ENCODE measurements at regions not wholly inside any gene's neighbourhood (a gene's known extent, or its start where the extent isn't known, plus 50 kb on each side); places are given as distances from the start of the nearest gene placed in this dataset.

- H3K4me1 ChIP-seq = no peaks in the 10 kb centered on the region
- intact Hi-C loops (cut with DNase I) = no loop called here
- DNase-seq = no peak
- TF ChIP-seq CTCF (IDR thresholded peaks at IDR 0.05) = no peak
- no peaks in the 10 kb centered on the region for H3K27me3 ChIP-seq
- H3K36me3 ChIP-seq = no peaks in the 10 kb centered on the region
- no peak overlapping the region for H3K27ac ChIP-seq
- no peak overlapping the region for H3K4me3 ChIP-seq
- H3K9me3 ChIP-seq = no peaks in the 10 kb centered on the region
- H3K9ac ChIP-seq (ENCODE audit: low read depth in 2 of 2, low read length in 2 of 2) = no peak overlapping the region
These were observed 86.8 kb upstream of the OR13F1 start for GRCh38 chr9:104417296-104417695.

- intact Hi-C loops (cut with DNase I) = no loop called here
- no peaks in the 10 kb centered on the region for H3K36me3 ChIP-seq
- no peaks in the 10 kb centered on the region for H3K4me1 ChIP-seq
- no peak overlapping the region for H3K9ac ChIP-seq (ENCODE audit: low read depth in 2 of 2, low read length in 2 of 2)
- no peak overlapping the region for H3K4me3 ChIP-seq
- no peak overlapping the region for H3K27ac ChIP-seq
- H3K9me3 ChIP-seq = no peaks in the 10 kb centered on the region
- TF ChIP-seq CTCF (IDR thresholded peaks at IDR 0.05) = no peak
- H3K27me3 ChIP-seq = no peaks in the 10 kb centered on the region
- DNase-seq = no peak
These were observed 75.0 kb upstream of the OR13F1 start for GRCh38 chr9:104429031-104429546.

- no peak for DNase-seq
- H3K9ac ChIP-seq (ENCODE audit: low read depth in 2 of 2, low read length in 2 of 2) = no peak overlapping the region
- intact Hi-C loops (cut with DNase I) = no loop called here
These were observed 69.0 kb upstream of the OR13F1 start for GRCh38 chr9:104435059-104435458.

GRCh38 chr9:104448036-104448435 is 56.0 kb upstream of the OR13F1 start:
- no peaks in the 10 kb centered on the region for H3K36me3 ChIP-seq
- no peak for DNase-seq
- H3K4me1 ChIP-seq = no peaks in the 10 kb centered on the region
- no peak overlapping the region for H3K27ac ChIP-seq
- no peak overlapping the region for H3K9ac ChIP-seq (ENCODE audit: low read depth in 2 of 2, low read length in 2 of 2)
- intact Hi-C loops (cut with DNase I) = no loop called here
- H3K27me3 ChIP-seq = no peaks in the 10 kb centered on the region
- no peaks in the 10 kb centered on the region for H3K9me3 ChIP-seq
- H3K4me3 ChIP-seq = no peak overlapping the region
- TF ChIP-seq CTCF (IDR thresholded peaks at IDR 0.05) = no peak

More at GRCh38 chr9:104435059-104435458, 69.0 kb upstream of the OR13F1 start:
- no peaks in the 10 kb centered on the region for H3K36me3 ChIP-seq
- no peak for TF ChIP-seq CTCF (IDR thresholded peaks at IDR 0.05)
- no peak overlapping the region for H3K27ac ChIP-seq
- no peaks in the 10 kb centered on the region for H3K4me1 ChIP-seq
- no peak overlapping the region for H3K4me3 ChIP-seq
- no peaks in the 10 kb centered on the region for H3K9me3 ChIP-seq
- H3K27me3 ChIP-seq = no peaks in the 10 kb centered on the region

Data from colonic mucosa (tissue), 4 donors.